Keratinocyte (primary cell): ENCODE measurements at regions not wholly inside any gene's neighbourhood (a gene's known extent, or its start where the extent isn't known, plus 50 kb on each side); places are given as distances from the start of the nearest gene placed in this dataset.

Experiments used
- DNase-seq: peaks from one replicate; pipeline ENCODE4 v3.0.0-alpha.2; 2011; ENCODE audit warnings: low read depth, missing footprints, low spot score
- FAIRE-seq: peaks from 2 replicates; lab custom pipeline; 2011; peaks lifted over from hg19 to GRCh38; lab: Jason Lieb, UNC
- H2AFZ ChIP-seq: 2 replicates; pipeline ENCODE4 v1.6.0; 2012; ENCODE audit warnings: low read length, control low read depth, inconsistent platforms; ENCODE audit not compliant: control insufficient read depth
- H3K27ac ChIP-seq: 2 replicates; pipeline ENCODE4 v1.5.1; 2011; ENCODE audit warnings: low read length; ENCODE audit not compliant: control insufficient read depth, insufficient read depth
- H3K27me3 ChIP-seq: 3 replicates; pipeline ENCODE4 v1.6.0; 2011; ENCODE audit warnings: low read length; ENCODE audit not compliant: control insufficient read depth, insufficient read depth; ENCODE audit errors: extremely low read depth
- H3K36me3 ChIP-seq, 2 experiments: 2 replicates in 1 of 2; 3 replicates in 1 of 2; pipeline ENCODE4 v1.5.1; 2011; ENCODE audit warnings: low read length in 2 of 2, mild to moderate bottlenecking in 1 of 2; ENCODE audit not compliant: control insufficient read depth in 2 of 2, insufficient read depth in 2 of 2; ENCODE audit errors: extremely low read depth in 1 of 2
- H3K4me1 ChIP-seq: 3 replicates; pipeline ENCODE4 v1.5.1; 2011; ENCODE audit warnings: low read length; ENCODE audit not compliant: control insufficient read depth, insufficient read depth; ENCODE audit errors: extremely low read depth
- H3K4me2 ChIP-seq: 3 replicates; pipeline ENCODE4 v1.6.0; 2011; ENCODE audit warnings: low read depth, low read length; ENCODE audit not compliant: control insufficient read depth, insufficient read depth; ENCODE audit errors: extremely low read depth
- H3K4me3 ChIP-seq, 3 experiments: fragments of 200-600 bp in 1 of 3; sonication (generic) in 1 of 3; 2 replicates in 2 of 3; 3 replicates in 1 of 3; pipeline ENCODE4 v1.5.1; 2011 to 2016; ENCODE audit warnings: low read length in 3 of 3, mild to moderate bottlenecking in 3 of 3, control low read depth in 2 of 3, inconsistent platforms in 1 of 3, low read depth in 1 of 3, mixed read lengths in 1 of 3, mixed run types in 1 of 3, moderate library complexity in 1 of 3; ENCODE audit not compliant: control insufficient read depth in 2 of 3, insufficient read depth in 2 of 3; ENCODE audit errors: extremely low read depth in 1 of 3
- H3K79me2 ChIP-seq: 2 replicates; pipeline ENCODE4 v1.6.0; 2012; ENCODE audit warnings: low read length; ENCODE audit not compliant: control insufficient read depth, insufficient read depth
- H3K9ac ChIP-seq: 3 replicates; pipeline ENCODE4 v1.6.0; 2011; ENCODE audit warnings: low read length; ENCODE audit not compliant: control insufficient read depth, insufficient read depth; ENCODE audit errors: extremely low read depth
- H3K9me1 ChIP-seq: 3 replicates; pipeline ENCODE4 v1.6.0; 2011; ENCODE audit warnings: low read length; ENCODE audit not compliant: control insufficient read depth, insufficient read depth; ENCODE audit errors: extremely low read depth
- H3K9me3 ChIP-seq: 2 replicates; pipeline ENCODE4 v1.5.1; 2012; ENCODE audit warnings: low read depth, low read length; ENCODE audit not compliant: control insufficient read depth
- H4K20me1 ChIP-seq: 3 replicates; pipeline ENCODE4 v1.6.0; 2011; ENCODE audit warnings: low read length; ENCODE audit not compliant: control insufficient read depth, insufficient read depth; ENCODE audit errors: extremely low read depth
- EZH2 ChIP-seq: IDR thresholded peaks from one replicate; pipeline ENCODE4 v1.6.1; 2012; ENCODE audit warnings: inconsistent platforms, mild to moderate bottlenecking, low read length, moderate library complexity
- dilution Hi-C: fragments of 300-500 bp; cut with MboI; formaldehyde crosslinking; loops from one replicate; pipeline ENCODE4 v1.7.0; 2020; ENCODE audit warnings: low sequenced_read_pairs; ENCODE audit not compliant: extremely low pct_ligation_motif_present
- TF ChIP-seq, protein P1 (sequence below), 3 experiments: IDR thresholded peaks in 1 of 3; conservative IDR thresholded peaks in 1 of 3; optimal IDR thresholded peaks in 1 of 3; 2 replicates in 2 of 3; 3 replicates in 1 of 3; pipeline versions ENCODE3 to v1.5.1; 2011; ENCODE audit warnings: low read length in 3 of 3, mild to moderate bottlenecking in 3 of 3, moderate library complexity in 2 of 3, control low read depth in 1 of 3, inconsistent platforms in 1 of 3; ENCODE audit not compliant: insufficient read depth in 2 of 3; ENCODE audit errors: extremely low read depth in 1 of 3

DNA sequence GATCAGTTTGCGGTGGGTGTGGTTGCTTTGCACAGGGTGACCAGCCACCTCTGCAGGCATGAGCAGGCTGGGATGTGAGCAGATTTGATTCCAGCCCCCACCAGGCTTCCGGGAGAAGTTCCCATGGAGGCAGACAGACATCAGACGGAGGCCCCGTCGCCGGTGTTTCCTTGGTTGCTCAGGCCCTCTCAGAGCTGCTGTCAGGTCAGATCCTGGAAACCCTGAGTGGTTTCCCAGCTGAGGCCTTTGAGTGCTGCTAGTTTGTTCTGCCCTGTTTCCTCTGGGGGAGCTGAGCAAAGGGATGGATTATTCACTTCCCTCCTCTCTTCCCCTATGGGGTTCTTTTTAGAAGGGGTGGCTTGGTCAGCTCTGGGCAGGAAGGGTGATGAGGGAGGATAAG, 62.2 kb downstream of the FAM241B start:
- DNase-seq, result no peak
- Histone ChIP-seq H3K27ac (no peak overlapping the region), H3K4me1 (no peaks in the 10 kb centered on the region), H3K9me1 (no peaks in the 10 kb centered on the region), H4K20me1 (no peaks in the 10 kb centered on the region), H2AFZ (no peak overlapping the region), H3K9ac (no peak overlapping the region), H3K4me3 (no peak overlapping the region), H3K79me2 (no peaks in the 10 kb centered on the region), H3K36me3 (no peaks in the 10 kb centered on the region), H3K9me3 (no peaks in the 10 kb centered on the region), H3K4me2 (no peak overlapping the region), H3K27me3 (peaks cover 4% of the 10 kb centered on the region)
- dilution Hi-C loops, result no loop called here
- TF ChIP-seq, protein P1, sequence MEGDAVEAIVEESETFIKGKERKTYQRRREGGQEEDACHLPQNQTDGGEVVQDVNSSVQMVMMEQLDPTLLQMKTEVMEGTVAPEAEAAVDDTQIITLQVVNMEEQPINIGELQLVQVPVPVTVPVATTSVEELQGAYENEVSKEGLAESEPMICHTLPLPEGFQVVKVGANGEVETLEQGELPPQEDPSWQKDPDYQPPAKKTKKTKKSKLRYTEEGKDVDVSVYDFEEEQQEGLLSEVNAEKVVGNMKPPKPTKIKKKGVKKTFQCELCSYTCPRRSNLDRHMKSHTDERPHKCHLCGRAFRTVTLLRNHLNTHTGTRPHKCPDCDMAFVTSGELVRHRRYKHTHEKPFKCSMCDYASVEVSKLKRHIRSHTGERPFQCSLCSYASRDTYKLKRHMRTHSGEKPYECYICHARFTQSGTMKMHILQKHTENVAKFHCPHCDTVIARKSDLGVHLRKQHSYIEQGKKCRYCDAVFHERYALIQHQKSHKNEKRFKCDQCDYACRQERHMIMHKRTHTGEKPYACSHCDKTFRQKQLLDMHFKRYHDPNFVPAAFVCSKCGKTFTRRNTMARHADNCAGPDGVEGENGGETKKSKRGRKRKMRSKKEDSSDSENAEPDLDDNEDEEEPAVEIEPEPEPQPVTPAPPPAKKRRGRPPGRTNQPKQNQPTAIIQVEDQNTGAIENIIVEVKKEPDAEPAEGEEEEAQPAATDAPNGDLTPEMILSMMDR (optimal IDR thresholded peaks at IDR 0.05 in 1 of 3, IDR thresholded peaks at IDR 0.05 in 1 of 3, conservative IDR thresholded peaks at IDR 0.05 in 1 of 3; ENCODE audit: extremely low read depth in 1 of 3, insufficient read depth in 2 of 3, low read length in 3 of 3), result no peak
- TF ChIP-seq EZH2, result no peak
- no peak for FAIRE-seq

DNA sequence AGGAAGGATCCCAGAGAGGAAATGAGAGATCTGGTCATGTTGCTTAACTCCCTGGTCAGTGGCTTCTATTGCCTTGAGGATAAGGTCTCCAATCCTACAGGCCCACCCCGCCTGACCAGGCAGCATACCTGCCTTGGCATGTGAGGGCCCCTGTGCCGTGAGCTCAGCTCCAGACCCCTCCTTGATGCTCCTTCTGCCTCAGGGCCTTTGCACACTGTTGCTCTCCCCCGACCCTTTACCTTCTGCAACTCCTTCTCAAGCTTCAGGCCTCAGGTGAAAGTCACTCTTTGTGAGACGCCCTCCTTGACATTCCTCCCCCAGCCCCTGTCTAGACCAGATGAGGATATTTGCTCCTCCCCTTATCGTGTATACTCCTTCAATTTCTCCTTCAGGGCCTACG, 62.8 kb downstream of the FAM241B start:
- no peaks in the 10 kb centered on the region for H3K9me1 ChIP-seq
- no peaks in the 10 kb centered on the region for H3K9me3 ChIP-seq
- H3K27ac ChIP-seq, result no peak overlapping the region
- H3K4me1 ChIP-seq, result no peaks in the 10 kb centered on the region
- dilution Hi-C loops, result no loop called here
- H2AFZ ChIP-seq, result no peak overlapping the region
- TF ChIP-seq, protein P1 (optimal IDR thresholded peaks at IDR 0.05 in 1 of 3, IDR thresholded peaks at IDR 0.05 in 1 of 3, conservative IDR thresholded peaks at IDR 0.05 in 1 of 3; ENCODE audit: extremely low read depth in 1 of 3, insufficient read depth in 2 of 3, low read length in 3 of 3), result no peak
- TF ChIP-seq EZH2, result no peak
- no peak overlapping the region for H3K9ac ChIP-seq
- no peaks in the 10 kb centered on the region for H4K20me1 ChIP-seq
- H3K4me2 ChIP-seq, result no peak overlapping the region
- peaks cover 8% of the 10 kb centered on the region for H3K27me3 ChIP-seq
- DNase-seq (no peak), FAIRE-seq (no peak)
- no peaks in the 10 kb centered on the region for H3K79me2 ChIP-seq
- no peaks in the 10 kb centered on the region for H3K36me3 ChIP-seq
- no peak overlapping the region for H3K4me3 ChIP-seq
